ENCODE measurements at regions not wholly inside any gene's neighbourhood (a gene's known extent, or its start where the extent isn't known, plus 50 kb on each side); places are given as distances from the start of the nearest gene placed in this dataset.
"Not testable (repeated sequence)": the region's sequence is repeated elsewhere in the genome, so short reads cannot be mapped to it uniquely, and the experiment has no call there.

GRCh38 chr14:45819107-45819506 is 566.1 kb upstream of the MIS18BP1 start:
- no peak for DNase-seq

DNA sequence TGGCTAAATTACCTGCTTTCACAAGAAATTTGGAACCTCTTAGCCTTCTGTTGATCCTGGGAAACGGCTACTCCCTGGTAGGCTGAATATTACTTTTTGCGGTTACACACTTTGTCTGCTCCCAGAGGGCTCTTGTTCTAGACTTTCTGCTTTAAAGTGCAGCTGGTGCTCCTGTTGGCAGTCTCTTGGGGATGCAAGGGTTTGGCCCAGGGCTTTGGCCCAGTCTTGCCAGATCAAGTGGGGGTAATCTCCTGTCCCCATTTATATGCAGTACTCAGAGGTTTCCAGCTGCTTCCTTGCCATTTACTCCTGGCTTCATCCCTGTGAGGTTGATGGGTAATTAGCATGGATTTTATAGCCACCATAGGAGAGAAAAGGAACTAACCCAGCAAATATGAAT is 558.2 kb upstream of the MIS18BP1 start:
- no peak for DNase-seq

GRCh38 chr14:45810152-45810872 is 557.3 kb upstream of the MIS18BP1 start:
- DNase-seq: peak; percentile 50

- DNase-seq: no peak
Observed at GRCh38 chr14:45807178-45807899, 554.3 kb upstream of the MIS18BP1 start.

GRCh38 chr14:45799511-45799910 is 546.5 kb upstream of the MIS18BP1 start:
- no peak for DNase-seq

- DNase-seq: no peak
Observed at GRCh38 chr14:45798659-45799058, 545.7 kb upstream of the MIS18BP1 start.

DNA sequence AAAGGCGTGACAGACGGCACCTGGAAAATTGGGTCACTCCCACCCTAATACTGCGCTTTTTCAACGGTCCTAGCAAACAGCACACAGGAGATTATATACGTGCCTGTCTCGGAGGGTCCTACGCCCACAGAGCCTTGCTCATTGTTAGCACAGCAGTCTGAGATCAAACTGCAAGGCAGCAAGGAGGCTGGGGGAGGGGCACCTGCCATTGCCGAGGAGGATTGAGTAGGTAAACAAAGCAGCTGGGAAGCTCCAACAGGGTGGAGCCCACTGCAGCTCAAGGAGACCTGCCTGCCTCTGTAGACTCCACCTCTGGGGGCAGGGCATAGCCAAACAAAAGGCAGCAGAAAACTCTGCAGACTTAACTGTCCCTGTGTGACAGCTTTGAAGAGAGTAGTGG is 543.0 kb upstream of the MIS18BP1 start:
- DNase-seq: not testable (repeated sequence)

DNA sequence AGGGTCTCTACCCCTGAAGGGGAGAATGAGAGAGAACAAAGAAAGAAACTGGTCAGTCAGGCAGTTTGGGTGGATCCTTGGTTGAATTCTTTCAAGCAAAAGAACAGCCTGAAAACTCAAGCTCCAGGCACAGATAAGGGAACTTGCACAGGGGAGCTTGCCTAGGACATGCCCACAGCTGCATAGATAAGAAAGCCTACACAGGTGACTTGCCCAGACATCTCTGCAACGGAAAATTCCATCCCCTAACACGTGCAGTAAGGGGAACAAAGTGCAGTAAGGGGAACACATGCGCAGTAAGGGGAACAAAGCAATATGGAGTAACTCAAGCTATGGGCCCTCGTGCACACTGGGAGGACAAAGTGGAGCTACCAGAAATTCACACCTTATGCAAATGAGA is 540.1 kb upstream of the MIS18BP1 start:
- DNase-seq: no peak

DNA sequence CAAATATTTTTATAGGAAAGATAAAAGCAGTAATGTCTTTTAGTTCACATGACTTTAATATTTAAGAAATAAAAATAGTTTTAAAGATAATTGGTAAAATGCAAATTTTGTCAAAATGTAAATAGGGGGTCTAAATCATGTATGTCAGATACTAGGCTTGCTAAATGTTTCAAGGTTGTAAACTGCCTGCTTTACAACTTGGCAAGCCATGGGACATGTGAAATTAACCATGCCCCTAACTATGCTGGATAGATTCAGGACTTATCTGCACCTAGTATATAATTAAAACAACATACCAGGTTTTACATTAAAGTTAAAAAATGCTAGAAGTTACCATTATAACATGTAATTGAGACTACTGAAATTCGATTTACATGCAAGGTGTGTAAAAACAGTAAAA is 537.3 kb upstream of the MIS18BP1 start:
- no peak for DNase-seq

GRCh38 chr14:45787167-45787566 is 534.2 kb upstream of the MIS18BP1 start:
- no peak for DNase-seq

DNA sequence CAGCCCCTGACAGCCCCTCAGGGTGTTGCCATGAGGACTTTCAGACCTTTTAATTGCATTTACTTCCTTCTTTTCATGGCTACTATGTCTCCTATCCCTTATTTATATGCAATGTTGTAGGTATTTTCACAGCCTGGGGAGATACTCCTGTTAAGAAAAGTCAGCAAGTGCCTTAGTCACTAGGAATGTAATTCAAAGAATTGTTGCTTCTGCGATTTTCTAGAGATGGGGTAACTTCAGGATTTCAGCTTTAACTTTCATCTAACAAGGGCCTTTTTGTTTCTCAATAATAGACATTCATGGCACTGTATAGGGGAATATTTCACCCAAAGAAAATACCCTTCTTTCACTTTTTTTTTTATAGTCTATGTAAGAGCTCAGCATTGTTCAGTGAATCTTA is 533.3 kb upstream of the MIS18BP1 start:
- DNase-seq: no peak

DNA sequence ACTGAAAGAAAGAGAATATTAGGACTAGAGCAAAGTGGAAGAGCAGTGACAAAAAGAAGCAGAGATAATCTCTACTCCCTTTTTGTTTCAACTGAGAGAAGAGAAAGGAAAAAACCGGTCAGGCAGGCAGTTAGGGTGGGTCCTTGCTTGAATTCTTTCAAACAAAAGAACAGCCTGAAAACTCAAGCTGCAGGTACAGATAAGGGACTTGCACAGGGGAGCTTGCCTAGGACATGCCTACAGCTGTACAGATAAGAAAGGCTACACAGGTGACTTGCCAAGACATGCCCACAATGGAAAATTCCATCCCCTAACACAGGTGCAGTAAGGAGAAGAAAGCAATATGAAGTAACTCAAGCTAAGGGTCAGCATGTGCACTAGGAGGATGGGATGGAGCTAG is 532.2 kb upstream of the MIS18BP1 start:
- DNase-seq: peak; percentile 63

GRCh38 chr14:45766247-45766646 is 513.2 kb upstream of the MIS18BP1 start:
- DNase-seq: no peak

DNA sequence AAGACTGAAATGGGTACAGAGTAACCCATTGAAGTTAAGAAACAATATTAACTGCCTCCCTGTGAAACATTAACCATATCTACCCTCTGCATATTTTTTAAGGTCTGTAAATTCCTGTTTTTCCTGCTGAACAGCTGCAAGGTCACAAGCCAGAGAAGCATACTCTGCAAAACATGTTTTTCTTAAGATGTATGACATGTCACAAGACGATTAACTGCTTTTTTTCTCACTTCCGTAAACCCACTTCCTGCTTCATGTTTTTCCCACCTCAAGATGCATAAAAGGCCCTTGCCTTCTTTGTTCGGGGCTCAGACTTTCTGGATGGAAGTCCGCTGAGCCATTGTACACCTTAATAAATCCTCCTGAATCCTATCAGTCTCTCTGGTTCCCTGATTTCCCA is 504.7 kb upstream of the MIS18BP1 start:
- no peak for DNase-seq

GRCh38 chr14:45756412-45756811 is 503.4 kb upstream of the MIS18BP1 start:
- DNase-seq: not testable (repeated sequence)

GRCh38 chr14:45743884-45744283 is 490.9 kb upstream of the MIS18BP1 start:
- no peak for DNase-seq

DNA sequence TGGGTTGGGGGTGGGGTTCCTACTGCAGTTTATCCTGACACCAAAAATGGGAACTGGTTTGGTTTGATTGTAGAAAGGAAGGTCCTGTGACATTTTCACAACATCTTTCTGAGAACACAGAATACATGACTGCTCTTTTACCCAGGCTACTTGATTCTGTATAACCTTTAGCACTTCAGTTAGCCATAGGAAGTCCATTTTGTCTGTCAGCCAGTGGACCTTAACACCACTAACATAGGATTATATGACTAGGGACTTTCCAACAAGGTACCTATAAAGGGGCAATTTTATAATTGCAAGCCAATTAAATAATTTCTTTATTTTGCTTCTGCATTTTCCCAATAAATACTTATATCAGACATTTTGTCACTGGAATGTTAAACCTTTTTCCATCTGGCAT is 489.2 kb upstream of the MIS18BP1 start:
- DNase-seq: no peak

- DNase-seq: no peak
Observed at GRCh38 chr14:45728434-45729225, 475.6 kb upstream of the MIS18BP1 start.

GRCh38 chr14:45727133-45727532 is 474.1 kb upstream of the MIS18BP1 start:
- no peak for DNase-seq

- no peak for DNase-seq
Observed at GRCh38 chr14:45721472-45721871, 468.5 kb upstream of the MIS18BP1 start.

DNA sequence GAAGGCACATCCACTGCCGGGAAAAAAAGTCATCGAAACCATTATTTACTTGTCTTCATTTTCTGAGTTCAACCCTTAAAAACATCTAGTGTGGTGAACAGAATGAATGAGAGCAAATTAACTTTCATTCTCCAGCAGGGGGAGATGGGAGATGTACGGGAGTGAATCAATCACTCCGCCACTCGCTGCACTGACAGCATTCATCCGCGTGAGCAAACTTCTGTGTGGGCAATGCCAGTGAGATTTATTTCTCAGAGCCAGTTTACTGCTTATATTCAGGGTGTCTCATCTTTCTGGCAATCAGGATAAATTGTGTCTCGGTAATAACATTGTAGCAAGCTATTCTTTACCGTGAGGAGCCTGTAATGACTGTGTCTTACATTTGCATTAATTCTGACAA is 463.6 kb upstream of the MIS18BP1 start:
- DNase-seq: no peak

DNA sequence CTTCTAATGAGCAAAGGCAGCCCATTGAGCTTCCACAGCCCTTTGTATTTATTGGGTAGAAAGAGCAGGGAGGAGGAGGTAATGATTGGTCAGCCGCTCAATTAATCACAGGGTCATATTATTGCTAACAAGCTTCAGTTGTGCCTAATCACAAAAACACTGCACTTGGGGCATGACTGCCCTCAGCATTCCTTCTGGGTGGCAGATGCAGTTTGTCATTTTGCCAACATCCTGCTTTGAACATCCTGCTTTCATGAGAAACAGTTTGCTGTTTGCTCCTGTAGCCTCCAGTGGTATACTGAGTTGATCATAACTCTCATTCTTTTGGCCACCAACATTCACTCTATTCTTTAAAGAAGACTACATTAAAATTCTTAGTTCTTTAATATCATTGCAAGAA is 462.9 kb upstream of the MIS18BP1 start:
- no peak for DNase-seq

- DNase-seq: no peak
Observed at GRCh38 chr14:45709541-45709940, 456.5 kb upstream of the MIS18BP1 start.

Measured in islet precursor cell (in vitro differentiated cells).